ENCODE measurements at regions not wholly inside any gene's neighbourhood (a gene's known extent, or its start where the extent isn't known, plus 50 kb on each side); places are given as distances from the start of the nearest gene placed in this dataset.

- TF ChIP-seq REST (IDR thresholded peaks at IDR 0.05) (no peak), SP1 (IDR thresholded peaks at IDR 0.05) (no peak), RXRA (IDR thresholded peaks at IDR 0.05) (no peak), JUND (IDR thresholded peaks at IDR 0.05) (no peak), TAF1 (conservative IDR thresholded peaks at IDR 0.05) (no peak), FOXA2 (IDR thresholded peaks at IDR 0.05) (no peak)
Observed at GRCh38 chr5:167552356-167552755, 739.1 kb upstream of the WWC1 start (continued).

GRCh38 chr5:167553511-167553910, 737.9 kb upstream of the WWC1 start:
- Histone ChIP-seq H3K27ac (ENCODE audit: low read depth in 1 of 2, low read length in 2 of 2) (no peak overlapping the region), H3K9ac (ENCODE audit: low read depth in 1 of 2, low read length in 2 of 2) (no peak overlapping the region), H3K27me3 (ENCODE audit: control insufficient read depth in 4 of 4, insufficient read depth in 4 of 4, low read length in 3 of 4) (no peaks in the 10 kb centered on the region), H3K36me3 (ENCODE audit: control insufficient read depth in 4 of 4, insufficient read depth in 3 of 4, low read depth in 1 of 4, low read length in 3 of 4) (no peaks in the 10 kb centered on the region), H3K9me3 (ENCODE audit: control insufficient read depth in 4 of 4, low read length in 3 of 4) (no peaks in the 10 kb centered on the region), H3K4me1 (ENCODE audit: control insufficient read depth in 4 of 4, insufficient read depth in 4 of 4, low read length in 3 of 4) (no peaks in the 10 kb centered on the region), H3K4me3 (ENCODE audit: low read depth in 1 of 3, low read length in 3 of 3) (no peak overlapping the region)
- WGBS = 94% methylated on average over 2 of the region's 2 CpGs
- TF ChIP-seq CTCF (IDR thresholded peaks at IDR 0.05; ENCODE audit: low read depth, low read length, missing input control) = no peak
- no peak for TF ChIP-seq FOXA1 (IDR thresholded peaks at IDR 0.05)
- TF ChIP-seq YY1 (IDR thresholded peaks at IDR 0.05) = no peak
- TF ChIP-seq ATF3 (IDR thresholded peaks at IDR 0.05) = no peak
- no peak for TF ChIP-seq EGR1 (IDR thresholded peaks at IDR 0.05; ENCODE audit: low read depth in 2 of 2)
- no peak for TF ChIP-seq GABPA (IDR thresholded peaks at IDR 0.05 in 1 of 2, conservative IDR thresholded peaks at IDR 0.05 in 1 of 2)
- TF ChIP-seq HNF4A (conservative IDR thresholded peaks at IDR 0.05) = no peak
- no peak for TF ChIP-seq JUND (IDR thresholded peaks at IDR 0.05)
- TF ChIP-seq FOXA2 (IDR thresholded peaks at IDR 0.05) = no peak
- no peak for TF ChIP-seq HNF4G (IDR thresholded peaks at IDR 0.05)
- no peak for TF ChIP-seq MAX (IDR thresholded peaks at IDR 0.05)
- no peak for TF ChIP-seq REST (IDR thresholded peaks at IDR 0.05)
- TF ChIP-seq RXRA (IDR thresholded peaks at IDR 0.05) = no peak
- no peak for TF ChIP-seq RAD21 (IDR thresholded peaks at IDR 0.05)
- TF ChIP-seq NR2F2 (IDR thresholded peaks at IDR 0.05) = no peak
- no peak for TF ChIP-seq SP1 (IDR thresholded peaks at IDR 0.05)
- DNase-seq (ENCODE audit: low spot score) = no peak

Data from liver (tissue), 8 donors.